Endodermal cell (in vitro differentiated cells): ENCODE measurements at regions not wholly inside any gene's neighbourhood (a gene's known extent, or its start where the extent isn't known, plus 50 kb on each side); places are given as distances from the start of the nearest gene placed in this dataset.

ENCODE experiments used
- DNase-seq: peaks from one replicate; pipeline ENCODE4 v3.0.0-alpha.2; 2017
- H3K27ac ChIP-seq: 2 replicates; pipeline ENCODE4 v1.5.1; 2013; ENCODE audit warnings: mild to moderate bottlenecking, low read depth, low read length, moderate library complexity
- H3K27me3 ChIP-seq: 2 replicates; pipeline ENCODE4 v1.6.1; 2013; ENCODE audit warnings: mild to moderate bottlenecking, low read length, moderate library complexity; ENCODE audit not compliant: insufficient read depth, control insufficient read depth, poor library complexity, severe bottlenecking
- H3K36me3 ChIP-seq: 2 replicates; pipeline ENCODE4 v1.7.0; 2013; ENCODE audit warnings: mild to moderate bottlenecking, low read length, moderate library complexity; ENCODE audit not compliant: control insufficient read depth, insufficient read depth
- H3K4me1 ChIP-seq: one replicate; pipeline ENCODE4 v1.7.0; 2013; ENCODE audit warnings: low read length; ENCODE audit not compliant: control insufficient read depth, insufficient read depth
- H3K4me3 ChIP-seq: 2 replicates; pipeline ENCODE4 v1.5.1; 2013; ENCODE audit warnings: mild to moderate bottlenecking, low read length, moderate library complexity
- H3K9ac ChIP-seq: 2 replicates; pipeline ENCODE4 v1.6.1; 2013; ENCODE audit warnings: mild to moderate bottlenecking, low read length, moderate library complexity; ENCODE audit not compliant: poor library complexity, severe bottlenecking; ENCODE audit errors: extremely low read depth
- H3K9me3 ChIP-seq: 2 replicates; pipeline ENCODE4 v1.6.1; 2013; ENCODE audit warnings: mild to moderate bottlenecking, low read length, moderate library complexity; ENCODE audit not compliant: control insufficient read depth
- H3K27ac Mint-ChIP-seq: 2 replicates; pipeline ENCODE4 v1.8.0; 2020; ENCODE audit warnings: mixed read lengths
- H3K27me3 Mint-ChIP-seq: 2 replicates; pipeline ENCODE4 v1.8.0; 2021; ENCODE audit warnings: mild to moderate bottlenecking, mixed read lengths; ENCODE audit not compliant: insufficient read depth
- H3K36me3 Mint-ChIP-seq: 2 replicates; pipeline ENCODE4 v1.8.0; 2020; ENCODE audit warnings: low read depth, mixed read lengths
- H3K4me1 Mint-ChIP-seq: 2 replicates; pipeline ENCODE4 v1.8.0; 2020; ENCODE audit warnings: mixed read lengths
- H3K4me3 Mint-ChIP-seq: 2 replicates; pipeline ENCODE4 v1.8.0; 2020; ENCODE audit warnings: mild to moderate bottlenecking, moderate library complexity, mixed read lengths
- H3K9me3 Mint-ChIP-seq: 2 replicates; pipeline ENCODE4 v1.8.0; 2020; ENCODE audit warnings: mild to moderate bottlenecking, mixed read lengths
- CTCF ChIP-seq: fragments of 200-600 bp; sonication (generic); conservative IDR thresholded peaks from 2 replicates; pipeline ENCODE4 v1.5.0; 2021; ENCODE audit warnings: antibody characterized with exemption, mild to moderate bottlenecking
- WGBS, 2 experiments: methylation state at CpG; one replicate each; pipeline versions ENCODE4 v1.1.5 to v1.1.7; 2013; ENCODE audit warnings: missing lambda C conversion rate in 2 of 2, mixed read lengths in 1 of 2; ENCODE audit not compliant: insufficient coverage in 1 of 2, insufficient read length in 1 of 2; 5-methylcytosine and 5-hydroxymethylcytosine counted together

- H3K9me3 ChIP-seq: no peaks in the 10 kb centered on the region
- H3K9ac ChIP-seq: peak overlapping the region; percentile 7
- peaks cover 21% of the 10 kb centered on the region for H3K27me3 ChIP-seq
- TF ChIP-seq CTCF: no peak
- DNase-seq: no peak
- 56 to 58% methylated on average over 4 to 6 of the region's 6 CpGs for WGBS, 2 experiments
- no peaks in the 10 kb centered on the region for H3K36me3 ChIP-seq
- Mint-ChIP-seq H3K9me3 (no peaks in the 10 kb centered on the region), H3K27ac (no peak overlapping the region), H3K27me3 (peaks cover 33% of the 10 kb centered on the region), H3K4me3 (peak overlapping the region; percentile 77), H3K4me1 (peaks cover 25% of the 10 kb centered on the region), H3K36me3 (no peaks in the 10 kb centered on the region)
- no peak overlapping the region for H3K27ac ChIP-seq
- peaks cover 4% of the 10 kb centered on the region for H3K4me1 ChIP-seq
- peak overlapping the region; percentile 77 for H3K4me3 ChIP-seq
These were observed 216.5 kb upstream of the MKLN1 start for GRCh38 chr7:131111081-131111576.

GRCh38 chr7:131111792-131112191 is 215.9 kb upstream of the MKLN1 start:
- no peak overlapping the region for H3K27ac ChIP-seq

GRCh38 chr7:131112431-131112830 is 215.2 kb upstream of the MKLN1 start:
- Mint-ChIP-seq H3K36me3 (no peaks in the 10 kb centered on the region), H3K4me1 (peaks cover 23% of the 10 kb centered on the region), H3K27me3 (peaks cover 31% of the 10 kb centered on the region), H3K27ac (no peak overlapping the region), H3K4me3 (no peak overlapping the region), H3K9me3 (peaks cover under 1% of the 10 kb centered on the region)
- Histone ChIP-seq H3K36me3 (no peaks in the 10 kb centered on the region), H3K27me3 (peaks cover 20% of the 10 kb centered on the region), H3K9ac (no peak overlapping the region), H3K9me3 (no peaks in the 10 kb centered on the region), H3K4me1 (peaks cover 4% of the 10 kb centered on the region), H3K27ac (no peak overlapping the region), H3K4me3 (no peak overlapping the region)
- DNase-seq: no peak
- no peak for TF ChIP-seq CTCF
- 80 to 90% methylated on average over 1 of the region's 1 CpG for WGBS, 2 experiments

More at GRCh38 chr7:131111792-131112191, 215.9 kb upstream of the MKLN1 start:
- WGBS, 2 experiments: 92 to 94% methylated on average over 2 to 3 of the region's 3 CpGs
- no peaks in the 10 kb centered on the region for H3K9me3 ChIP-seq
- H3K4me3 Mint-ChIP-seq: no peak overlapping the region
- no peak for TF ChIP-seq CTCF
- H3K36me3 Mint-ChIP-seq: no peaks in the 10 kb centered on the region
- peaks cover 21% of the 10 kb centered on the region for H3K27me3 ChIP-seq
- no peaks in the 10 kb centered on the region for H3K9me3 Mint-ChIP-seq
- H3K4me1 ChIP-seq: peaks cover 4% of the 10 kb centered on the region
- no peak overlapping the region for H3K4me3 ChIP-seq
- no peaks in the 10 kb centered on the region for H3K36me3 ChIP-seq
- H3K4me1 Mint-ChIP-seq: peaks cover 25% of the 10 kb centered on the region
- no peak overlapping the region for H3K27ac Mint-ChIP-seq
- H3K27me3 Mint-ChIP-seq: peaks cover 33% of the 10 kb centered on the region
- no peak for DNase-seq
- H3K9ac ChIP-seq: no peak overlapping the region
